Urinary bladder (tissue), 3 donors: ENCODE measurements at regions not wholly inside any gene's neighbourhood (a gene's known extent, or its start where the extent isn't known, plus 50 kb on each side); places are given as distances from the start of the nearest gene placed in this dataset.

Experiments used
- DNase-seq: peaks from one replicate; pipeline ENCODE4 v3.0.0-alpha.2; 2015; ENCODE audit errors: extremely low spot score
- H3K27ac ChIP-seq: one replicate; pipeline ENCODE4 v1.5.1; 2013; ENCODE audit warnings: low read depth, mild to moderate bottlenecking, moderate library complexity
- H3K36me3 ChIP-seq: one replicate; pipeline ENCODE4 v1.6.1; 2013; ENCODE audit warnings: mild to moderate bottlenecking, moderate library complexity; ENCODE audit not compliant: insufficient read depth
- H3K4me1 ChIP-seq: one replicate; pipeline ENCODE4 v1.6.1; 2013; ENCODE audit warnings: mild to moderate bottlenecking, moderate library complexity; ENCODE audit not compliant: insufficient read depth
- H3K4me3 ChIP-seq: one replicate; pipeline ENCODE4 v1.5.1; 2013; ENCODE audit warnings: low read depth, low read length
- WGBS: extraction: QIAGEN DNeasy Blood & Tissue Kit; methylation state at CpG from one replicate; pipeline ENCODE4 v1.1.7; 2013; 5-methylcytosine and 5-hydroxymethylcytosine counted together
- donor health status: healthy with polysubstance abuse.
- donor health status: healthy.

DNA sequence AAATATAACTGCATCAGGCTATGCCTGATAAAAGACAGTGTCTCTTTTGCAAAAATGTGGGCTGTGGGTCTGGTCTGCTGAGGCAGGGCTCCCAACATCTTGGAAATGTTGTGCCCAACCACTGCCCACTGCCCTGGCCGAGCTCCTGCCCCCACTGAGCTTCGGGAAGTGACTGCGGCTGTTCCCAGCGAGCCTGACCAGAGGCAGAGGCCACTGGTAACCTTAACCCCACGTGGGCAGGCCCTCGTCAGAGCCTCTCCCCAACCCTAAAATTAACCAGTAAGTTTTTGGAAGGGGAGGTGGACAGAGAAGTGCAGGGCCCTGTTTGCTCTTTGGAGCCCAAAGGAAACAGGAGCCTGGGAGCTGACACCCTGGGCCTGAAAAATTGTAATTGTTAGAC lies 225.9 kb downstream of the MAFB start:
- 58% methylated on average over 6 of the region's 6 CpGs for WGBS
- H3K4me3 ChIP-seq: no peak overlapping the region
- no peak for DNase-seq
- no peaks in the 10 kb centered on the region for H3K4me1 ChIP-seq
- H3K36me3 ChIP-seq: no peaks in the 10 kb centered on the region
- no peak overlapping the region for H3K27ac ChIP-seq

DNA sequence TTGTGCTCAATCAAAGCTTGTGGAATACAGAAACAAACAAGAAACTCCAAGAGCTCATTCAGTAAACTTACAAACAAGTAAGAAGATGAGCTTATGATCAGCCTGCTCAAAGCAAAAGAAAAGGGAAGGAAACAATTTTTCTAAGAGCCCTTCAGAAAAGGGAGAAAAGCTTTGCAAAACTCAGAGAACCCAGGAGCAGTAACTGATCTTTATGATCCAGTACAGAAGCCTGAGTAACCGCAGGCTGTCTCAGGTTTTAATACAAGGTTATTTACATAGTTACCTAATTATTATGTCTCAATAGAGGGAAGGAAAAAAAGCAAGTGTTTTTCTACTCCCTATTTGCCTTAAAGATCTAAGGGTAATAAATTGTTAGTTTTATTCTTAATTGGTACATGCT lies 226.5 kb downstream of the MAFB start:
- no peak for DNase-seq
- Histone ChIP-seq H3K4me1 (no peaks in the 10 kb centered on the region), H3K27ac (no peak overlapping the region), H3K4me3 (no peak overlapping the region), H3K36me3 (no peaks in the 10 kb centered on the region)
- WGBS: 56% methylated on average over 1 of the region's 1 CpG

DNA sequence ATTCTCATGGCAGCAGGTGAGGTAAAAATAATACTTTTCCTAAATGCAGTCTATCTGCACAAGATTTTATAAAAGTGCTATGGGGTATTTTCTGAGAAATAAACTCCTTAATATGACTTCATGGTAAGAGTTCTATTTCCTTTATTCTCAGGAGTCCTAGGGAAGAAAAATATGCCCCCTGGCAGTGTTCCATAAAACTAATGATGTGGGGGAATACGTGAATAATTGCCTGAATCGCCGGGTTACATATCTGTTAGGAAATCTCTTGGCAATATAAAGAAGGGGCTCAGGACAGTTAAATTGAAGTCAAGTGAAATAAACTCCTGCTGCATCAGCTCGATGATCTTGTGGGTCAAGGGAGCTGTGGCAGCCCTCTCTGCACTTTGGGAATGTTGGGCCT lies 229.7 kb downstream of the MAFB start:
- Histone ChIP-seq H3K36me3 (no peaks in the 10 kb centered on the region), H3K27ac (no peak overlapping the region), H3K4me3 (no peak overlapping the region), H3K4me1 (no peaks in the 10 kb centered on the region)
- no peak for DNase-seq
- WGBS: 58% methylated on average over 4 of the region's 4 CpGs

DNA sequence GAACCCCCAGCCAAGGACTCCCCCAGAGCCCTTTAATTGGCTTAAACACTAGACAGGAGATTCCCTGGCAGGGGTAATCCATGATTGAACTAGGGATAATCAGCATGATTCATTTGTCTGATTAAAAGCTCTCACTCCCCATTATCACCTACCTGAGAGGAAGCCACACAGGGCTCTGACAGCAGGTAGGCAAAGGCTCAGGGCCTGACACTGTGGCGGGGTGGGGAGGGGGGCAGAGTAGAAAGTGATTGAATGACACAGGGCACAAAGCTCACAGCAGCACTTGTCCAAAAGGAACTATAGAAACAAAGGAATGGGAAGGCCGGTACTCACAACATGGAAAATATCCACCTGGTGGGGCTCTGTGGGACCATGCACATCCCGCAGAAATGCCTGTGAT lies 231.6 kb downstream of the MAFB start:
- Histone ChIP-seq H3K4me1 (no peaks in the 10 kb centered on the region), H3K4me3 (no peak overlapping the region), H3K36me3 (no peaks in the 10 kb centered on the region), H3K27ac (no peak overlapping the region)
- DNase-seq: no peak
- WGBS: 64% methylated on average over 3 of the region's 3 CpGs

DNA sequence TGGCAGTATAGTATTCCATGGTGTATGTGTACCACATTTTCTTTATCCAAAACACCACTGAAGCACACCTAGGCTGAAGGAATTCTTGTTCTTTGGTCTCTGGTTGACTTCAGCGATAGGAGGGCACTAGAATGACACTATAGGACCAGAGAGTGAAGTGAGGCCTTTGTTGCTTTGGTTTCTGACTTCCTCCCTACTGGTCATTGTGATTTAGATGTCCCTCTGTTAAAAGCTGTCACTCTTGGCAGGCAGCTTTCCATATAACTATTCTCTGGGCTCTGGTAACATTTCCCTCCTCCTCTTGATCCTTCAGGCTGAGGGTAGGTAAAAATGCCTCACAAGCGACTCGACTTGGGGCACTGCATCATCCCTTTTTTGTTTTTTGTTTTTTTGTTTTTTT lies 236.3 kb downstream of the MAFB start:
- WGBS: 90% methylated on average over 3 of the region's 3 CpGs
- H3K4me3 ChIP-seq: no peak overlapping the region
- H3K4me1 ChIP-seq: no peaks in the 10 kb centered on the region
- no peak overlapping the region for H3K27ac ChIP-seq
- DNase-seq: no peak
- no peaks in the 10 kb centered on the region for H3K36me3 ChIP-seq

DNA sequence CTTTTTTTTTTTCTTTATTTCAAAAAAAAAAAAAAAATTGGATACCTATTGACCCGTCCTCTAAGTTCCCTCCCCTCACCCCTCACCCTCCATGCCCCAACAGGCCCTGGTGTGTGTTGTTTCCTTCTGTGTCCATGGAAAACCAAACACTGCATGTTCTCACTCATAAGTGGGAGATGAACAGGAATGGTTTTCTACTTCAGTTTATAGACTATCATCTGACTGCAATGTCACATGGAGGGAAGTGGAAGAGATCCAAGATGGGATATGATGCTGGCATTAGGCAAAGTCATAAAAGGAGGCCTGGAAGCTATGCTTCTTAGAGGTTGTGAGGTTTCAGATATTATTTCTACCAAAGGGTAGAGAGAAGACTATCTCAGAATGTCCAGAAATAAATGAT lies 237.5 kb downstream of the MAFB start:
- WGBS: 55% methylated on average over 1 of the region's 1 CpG

DNA sequence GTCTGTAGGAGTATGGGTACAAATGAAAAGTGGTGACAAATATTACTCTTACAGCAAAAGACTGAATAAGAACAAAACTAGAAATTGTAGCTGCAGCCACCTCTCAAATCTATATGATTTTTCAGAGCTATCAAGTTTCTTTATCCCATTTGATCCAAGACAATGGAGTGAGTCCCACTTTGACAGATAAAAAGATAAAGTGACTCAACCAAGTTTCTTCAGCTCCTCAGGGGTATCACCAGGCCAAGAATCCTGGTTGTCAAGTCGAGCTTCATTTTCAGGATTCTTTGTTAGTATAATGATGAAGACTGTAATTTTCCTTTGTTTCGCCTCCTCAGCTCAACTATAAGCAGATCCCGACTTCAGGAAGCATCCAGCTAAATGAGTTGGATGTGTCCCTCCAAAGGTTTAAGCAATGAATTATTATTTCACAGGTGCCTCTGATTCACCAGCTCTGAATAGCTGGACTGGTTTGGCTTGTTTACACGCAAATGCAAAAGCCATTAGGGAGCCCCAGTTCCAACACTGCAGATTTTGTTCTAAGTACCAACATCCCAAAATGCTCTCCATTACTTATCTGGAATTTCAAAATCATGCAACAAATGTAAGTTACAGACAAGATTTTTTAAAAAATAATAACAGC lies 238.9 kb downstream of the MAFB start:
- H3K36me3 ChIP-seq: no peaks in the 10 kb centered on the region
- no peak for DNase-seq
- WGBS: 70% methylated on average over 4 of the region's 4 CpGs
- H3K4me1 ChIP-seq: no peaks in the 10 kb centered on the region
- no peak overlapping the region for H3K4me3 ChIP-seq
- no peak overlapping the region for H3K27ac ChIP-seq

More for the DNA sequence above, 237.5 kb downstream of the MAFB start:
- Histone ChIP-seq H3K27ac (no peak overlapping the region), H3K4me1 (no peaks in the 10 kb centered on the region), H3K36me3 (no peaks in the 10 kb centered on the region), H3K4me3 (no peak overlapping the region)
- DNase-seq: no peak

DNA sequence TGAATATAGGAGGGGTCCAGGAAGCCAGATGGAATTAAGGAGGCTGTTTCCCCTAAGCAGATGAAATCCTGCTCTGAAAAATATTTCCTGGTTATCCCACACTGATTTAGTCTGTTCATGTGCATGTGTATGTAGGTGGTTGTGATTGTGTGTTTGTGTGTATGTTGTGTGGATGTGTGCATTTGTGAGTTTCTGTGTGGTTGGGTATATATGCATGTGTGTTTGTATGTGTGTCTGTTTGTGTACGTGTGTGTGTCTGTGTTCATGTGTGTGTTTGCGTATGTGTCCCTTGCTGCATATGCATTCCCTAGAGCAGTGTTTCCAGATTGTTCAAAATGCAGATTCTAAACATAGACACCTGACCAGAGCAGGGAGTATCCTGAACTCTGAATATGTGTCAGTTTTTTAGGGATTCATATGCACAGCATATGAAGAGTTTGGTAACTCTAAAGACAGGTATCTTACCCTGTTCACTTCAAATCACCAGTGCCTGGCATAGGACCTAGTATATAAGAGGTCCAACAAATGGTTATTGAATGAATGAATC lies 239.8 kb downstream of the MAFB start:
- Histone ChIP-seq H3K4me3 (no peak overlapping the region), H3K4me1 (no peaks in the 10 kb centered on the region), H3K27ac (no peak overlapping the region), H3K36me3 (no peaks in the 10 kb centered on the region)
- 92% methylated on average over 2 of the region's 2 CpGs for WGBS
- no peak for DNase-seq

DNA sequence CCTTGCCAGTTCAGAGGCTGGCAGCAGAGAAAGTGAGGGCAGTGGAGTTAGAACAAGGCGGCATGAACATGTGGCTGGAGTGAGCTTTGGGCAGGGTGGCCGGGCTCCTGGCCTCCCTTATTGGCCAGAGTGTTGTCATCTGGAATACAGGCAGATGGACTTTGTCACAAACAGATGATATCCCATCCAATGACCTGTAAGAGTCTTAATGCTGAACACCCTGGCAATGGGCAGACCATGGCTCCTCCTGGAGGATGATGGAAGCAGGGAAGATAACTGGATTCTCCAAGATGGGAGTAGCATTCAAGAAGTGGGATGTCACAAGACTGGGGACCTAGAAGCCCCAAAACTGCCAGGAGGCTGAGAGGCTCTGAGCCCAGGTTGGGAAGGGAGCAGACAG lies 242.1 kb downstream of the MAFB start:
- 61% methylated on average over 2 of the region's 2 CpGs for WGBS
- DNase-seq: no peak
- Histone ChIP-seq H3K4me3 (no peak overlapping the region), H3K27ac (no peak overlapping the region), H3K36me3 (no peaks in the 10 kb centered on the region), H3K4me1 (no peaks in the 10 kb centered on the region)

DNA sequence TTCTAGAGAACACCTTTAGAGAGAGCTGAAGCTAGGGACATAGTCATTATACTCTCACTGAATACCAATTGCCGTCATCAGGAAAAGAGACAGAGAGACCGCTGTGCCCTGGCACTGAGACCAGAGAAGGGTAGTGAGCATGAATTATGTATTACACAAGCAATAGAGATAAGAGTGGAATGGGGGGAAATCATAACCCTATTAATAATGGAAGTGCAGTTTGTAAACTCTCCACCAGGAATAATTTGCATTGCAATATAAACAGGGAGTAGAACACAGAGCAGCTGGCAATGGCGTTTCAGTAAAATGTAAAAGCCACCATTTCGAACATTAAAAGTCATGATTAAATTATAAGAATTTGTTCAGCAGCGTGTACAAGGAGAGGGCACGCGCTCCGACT lies 244.5 kb downstream of the MAFB start:
- no peak for DNase-seq
- no peak overlapping the region for H3K27ac ChIP-seq
- no peaks in the 10 kb centered on the region for H3K4me1 ChIP-seq
- H3K36me3 ChIP-seq: no peaks in the 10 kb centered on the region
- 83% methylated on average over 8 of the region's 8 CpGs for WGBS
- no peak overlapping the region for H3K4me3 ChIP-seq

DNA sequence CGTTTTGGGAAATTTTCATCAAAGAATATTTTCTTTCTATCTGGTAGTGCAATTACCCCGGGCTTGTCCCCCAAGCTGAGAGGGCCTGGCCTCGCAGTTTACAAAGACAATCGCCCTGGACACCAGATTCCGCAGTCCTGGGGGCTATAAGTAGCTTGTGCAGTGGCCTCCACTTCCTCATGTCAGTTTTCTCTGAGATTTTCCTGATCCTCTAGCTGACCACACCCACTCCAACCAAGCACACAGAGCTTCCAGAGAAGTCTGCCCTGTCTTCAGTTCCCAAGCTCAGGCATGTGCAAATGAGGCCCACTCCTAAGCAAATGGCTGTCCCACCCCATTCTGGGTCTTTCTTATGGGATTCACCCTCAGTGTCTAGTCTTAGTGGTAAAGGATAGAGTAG lies 245.3 kb downstream of the MAFB start:
- no peaks in the 10 kb centered on the region for H3K4me1 ChIP-seq
- no peak overlapping the region for H3K4me3 ChIP-seq
- DNase-seq: no peak
- no peak overlapping the region for H3K27ac ChIP-seq
- WGBS: 65% methylated on average over 5 of the region's 5 CpGs
- H3K36me3 ChIP-seq: no peaks in the 10 kb centered on the region

DNA sequence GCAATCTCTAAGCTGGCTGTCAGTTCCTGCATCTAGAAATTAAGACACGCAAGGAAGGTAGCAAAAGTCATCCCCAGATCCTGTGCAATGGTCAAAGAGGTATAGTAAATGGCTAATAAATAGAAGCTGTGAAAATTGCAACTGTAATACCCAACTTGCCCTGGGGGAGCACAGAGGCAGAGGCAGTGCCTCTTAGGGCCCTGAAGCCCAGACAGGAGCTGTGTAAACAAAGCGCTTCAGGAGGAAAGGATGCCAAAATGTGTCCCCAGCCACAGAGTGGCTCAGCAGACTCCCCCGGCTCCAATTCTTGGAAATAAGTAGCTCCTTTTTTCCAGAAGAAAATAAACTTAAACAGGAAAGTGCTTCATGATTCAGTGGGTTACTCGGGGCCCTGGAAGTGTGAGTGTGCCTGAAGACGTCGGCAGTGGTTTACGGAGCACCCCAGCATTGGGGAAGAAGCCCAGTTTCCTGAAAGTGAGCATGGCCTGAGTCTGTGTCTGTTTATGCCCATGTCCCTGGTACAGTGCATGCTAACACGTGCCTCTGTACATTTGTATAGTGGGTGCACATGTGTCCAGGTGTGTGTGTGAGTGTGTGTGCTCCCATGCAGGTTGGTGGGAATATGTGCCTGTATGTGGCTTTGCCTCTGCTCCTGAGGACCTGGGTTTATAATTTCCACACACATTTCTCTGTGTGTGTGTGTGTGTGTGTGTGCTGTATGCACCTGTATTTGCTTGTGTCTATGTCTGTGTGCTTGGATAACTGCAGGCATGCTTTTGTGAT lies 246.7 kb downstream of the MAFB start:
- 36% methylated on average over 8 of the region's 8 CpGs for WGBS
- Histone ChIP-seq H3K4me3 (no peak overlapping the region), H3K36me3 (no peaks in the 10 kb centered on the region), H3K4me1 (no peaks in the 10 kb centered on the region), H3K27ac (no peak overlapping the region)
- DNase-seq: no peak

DNA sequence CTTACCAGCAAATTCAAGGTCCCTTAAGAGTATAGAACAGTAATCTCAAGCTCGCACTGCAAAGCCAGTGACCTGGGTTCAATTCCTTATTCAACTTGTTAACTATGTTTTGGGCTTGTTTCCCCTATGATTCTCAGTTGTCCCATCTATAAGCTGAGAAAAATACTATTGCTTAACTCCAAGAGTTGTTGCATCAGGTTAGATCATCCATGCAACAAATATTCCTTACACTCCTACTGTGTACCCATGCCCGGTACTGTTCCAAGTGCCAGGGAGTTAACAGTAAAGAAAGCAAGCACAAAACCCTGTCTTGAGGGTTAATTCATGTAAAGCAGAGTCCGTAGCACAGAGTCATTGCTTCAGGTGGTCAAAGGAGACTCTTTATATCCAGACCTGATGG lies 247.3 kb downstream of the MAFB start:
- no peak overlapping the region for H3K27ac ChIP-seq
- WGBS: 83% methylated on average over 3 of the region's 3 CpGs
- H3K36me3 ChIP-seq: no peaks in the 10 kb centered on the region
- no peak overlapping the region for H3K4me3 ChIP-seq
- no peaks in the 10 kb centered on the region for H3K4me1 ChIP-seq
- no peak for DNase-seq

DNA sequence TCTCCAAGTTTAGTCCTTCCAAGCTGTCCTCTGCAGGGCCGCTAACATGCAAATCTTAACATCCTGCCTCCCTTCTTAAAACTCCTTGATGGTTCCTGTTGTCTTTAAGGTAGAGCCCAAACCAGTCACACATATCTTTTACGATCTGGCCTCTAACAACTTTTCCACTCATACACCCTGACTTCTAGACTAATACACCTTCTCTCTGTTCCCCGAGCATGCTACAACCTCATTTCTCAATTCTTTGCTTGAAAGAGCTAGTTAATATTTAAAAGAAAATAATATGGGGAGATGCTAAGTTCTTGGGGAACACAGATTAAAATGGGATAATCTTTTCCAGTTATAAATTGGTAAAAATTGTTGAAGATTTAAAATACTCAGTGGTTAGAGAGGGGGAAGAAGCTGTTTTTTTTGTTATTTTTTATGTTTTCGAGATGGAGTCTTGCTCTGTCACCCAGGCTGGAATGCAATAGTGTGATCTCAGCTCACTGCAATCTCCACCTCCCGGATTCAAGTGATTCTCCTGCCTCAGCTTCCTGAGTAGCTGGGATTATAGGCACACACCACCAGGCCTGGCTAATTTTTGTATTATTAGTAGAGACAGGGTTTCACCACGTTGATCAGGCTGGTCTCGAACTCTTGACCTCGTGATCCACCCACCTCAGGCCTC lies 250.7 kb downstream of the MAFB start:
- no peak overlapping the region for H3K4me3 ChIP-seq
- 74% methylated on average over 8 of the region's 8 CpGs for WGBS
- no peak overlapping the region for H3K27ac ChIP-seq
- H3K4me1 ChIP-seq: no peaks in the 10 kb centered on the region
- no peaks in the 10 kb centered on the region for H3K36me3 ChIP-seq
- no peak for DNase-seq
